ENCODE measurements at regions not wholly inside any gene's neighbourhood (a gene's known extent, or its start where the extent isn't known, plus 50 kb on each side); places are given as distances from the start of the nearest gene placed in this dataset.

GRCh38 chr17:71402661-71403141 lies 718.1 kb upstream of the SOX9 start:
- FAIRE-seq (peak; percentile 99), DNase-seq (ENCODE audit: low read depth, low spot score) (peak; percentile 54)
- Histone ChIP-seq H3K9ac (ENCODE audit: control insufficient read depth, extremely low read depth, insufficient read depth, low read length) (peak overlapping the region; percentile 68), H3K79me2 (ENCODE audit: control insufficient read depth, insufficient read depth, low read length) (no peaks in the 10 kb centered on the region), H3K36me3 (ENCODE audit: control insufficient read depth in 2 of 2, extremely low read depth in 1 of 2, insufficient read depth in 2 of 2, low read length in 2 of 2) (no peaks in the 10 kb centered on the region), H3K27me3 (ENCODE audit: control insufficient read depth, extremely low read depth, insufficient read depth, low read length) (no peaks in the 10 kb centered on the region), H4K20me1 (ENCODE audit: control insufficient read depth, extremely low read depth, insufficient read depth, low read length) (no peaks in the 10 kb centered on the region), H3K4me3 (ENCODE audit: control insufficient read depth in 2 of 3, extremely low read depth in 1 of 3, insufficient read depth in 2 of 3, low read depth in 1 of 3, low read length in 3 of 3) (peak overlapping the region in 1 of 3 experiments; percentile 12), H2AFZ (ENCODE audit: control insufficient read depth, low read length) (peak overlapping the region; percentile 42), H3K4me2 (ENCODE audit: control insufficient read depth, extremely low read depth, insufficient read depth, low read depth, low read length) (peak overlapping the region; percentile 69), H3K9me1 (ENCODE audit: control insufficient read depth, extremely low read depth, insufficient read depth, low read length) (no peaks in the 10 kb centered on the region), H3K4me1 (ENCODE audit: control insufficient read depth, extremely low read depth, insufficient read depth, low read length) (peaks cover 34% of the 10 kb centered on the region), H3K9me3 (ENCODE audit: control insufficient read depth, low read depth, low read length) (no peaks in the 10 kb centered on the region), H3K27ac (ENCODE audit: control insufficient read depth, insufficient read depth, low read length) (peak overlapping the region; percentile 92)
- dilution Hi-C loops (cut with MboI; ENCODE audit: extremely low pct_ligation_motif_present, low sequenced_read_pairs) = no loop called here
- TF ChIP-seq CTCF (optimal IDR thresholded peaks at IDR 0.05 in 1 of 3, IDR thresholded peaks at IDR 0.05 in 1 of 3, conservative IDR thresholded peaks at IDR 0.05 in 1 of 3; ENCODE audit: extremely low read depth in 1 of 3, insufficient read depth in 2 of 3, low read length in 3 of 3) (no peak), EZH2 (IDR thresholded peaks at IDR 0.05; ENCODE audit: low read length) (no peak)

- Histone ChIP-seq H3K36me3 (ENCODE audit: control insufficient read depth in 2 of 2, extremely low read depth in 1 of 2, insufficient read depth in 2 of 2, low read length in 2 of 2) (no peaks in the 10 kb centered on the region), H3K27me3 (ENCODE audit: control insufficient read depth, extremely low read depth, insufficient read depth, low read length) (no peaks in the 10 kb centered on the region), H3K9me1 (ENCODE audit: control insufficient read depth, extremely low read depth, insufficient read depth, low read length) (no peaks in the 10 kb centered on the region), H3K9ac (ENCODE audit: control insufficient read depth, extremely low read depth, insufficient read depth, low read length) (no peak overlapping the region), H3K79me2 (ENCODE audit: control insufficient read depth, insufficient read depth, low read length) (no peaks in the 10 kb centered on the region), H4K20me1 (ENCODE audit: control insufficient read depth, extremely low read depth, insufficient read depth, low read length) (no peaks in the 10 kb centered on the region), H2AFZ (ENCODE audit: control insufficient read depth, low read length) (no peak overlapping the region), H3K9me3 (ENCODE audit: control insufficient read depth, low read depth, low read length) (peaks cover 3% of the 10 kb centered on the region), H3K4me1 (ENCODE audit: control insufficient read depth, extremely low read depth, insufficient read depth, low read length) (peaks cover 45% of the 10 kb centered on the region), H3K27ac (ENCODE audit: control insufficient read depth, insufficient read depth, low read length) (peak overlapping the region; percentile 76), H3K4me2 (ENCODE audit: control insufficient read depth, extremely low read depth, insufficient read depth, low read depth, low read length) (peak overlapping the region; percentile 25), H3K4me3 (ENCODE audit: control insufficient read depth in 2 of 3, extremely low read depth in 1 of 3, insufficient read depth in 2 of 3, low read depth in 1 of 3, low read length in 3 of 3) (no peak overlapping the region)
- DNase-seq (ENCODE audit: low read depth, low spot score) (peak; percentile 94), FAIRE-seq (peak; percentile 99)
- TF ChIP-seq EZH2 (IDR thresholded peaks at IDR 0.05; ENCODE audit: low read length) (no peak), CTCF (optimal IDR thresholded peaks at IDR 0.05 in 1 of 3, IDR thresholded peaks at IDR 0.05 in 1 of 3, conservative IDR thresholded peaks at IDR 0.05 in 1 of 3; ENCODE audit: extremely low read depth in 1 of 3, insufficient read depth in 2 of 3, low read length in 3 of 3) (no peak)
- dilution Hi-C loops (cut with MboI; ENCODE audit: extremely low pct_ligation_motif_present, low sequenced_read_pairs) = no loop called here
Measured at GRCh38 chr17:71405101-71405500, 715.7 kb upstream of the SOX9 start.

Measured in keratinocyte (primary cell).